ENCODE measurements at regions not wholly inside any gene's neighbourhood (a gene's known extent, or its start where the extent isn't known, plus 50 kb on each side); places are given as distances from the start of the nearest gene placed in this dataset.

- FAIRE-seq (no peak), ATAC-seq (no peak), DNase-seq (ENCODE audit: low read depth in 1 of 2, low spot score in 1 of 2) (no peak)
- Histone ChIP-seq H3K4me3 (no peak overlapping the region), H3K4me1 (peaks cover 12% of the 10 kb centered on the region; the same call in 1 of the 3 replicates), H3K4me2 (no peak overlapping the region), H3K27ac (no peak overlapping the region), H3K9me3 (0 out of 3 replicates have a peak, but pooled peaks cover 3% of the 10 kb centered on the region)
- ChIA-PET CTCF (interaction anchor here (1.7 to 1.8 kb wide), 2 partner anchors 27 to 52 kb away, joined by 4 read pairs; no protein-coding TSS in a partner anchor), POLR2A (no interaction called here)
- TF ChIP-seq ZFP36 (IDR thresholded peaks at IDR 0.05; ENCODE audit: borderline replicate concordance, partially characterized antibody): no peak
- no peak for TF ChIP-seq JUNB (IDR thresholded peaks at IDR 0.05)
- WGBS (ENCODE audit: missing lambda C conversion rate): 72% methylated on average over 4 of the region's 4 CpGs
Measured at GRCh38 chr3:160112996-160113395, 112.2 kb upstream of the C3orf80 start.

GRCh38 chr3:160114355-160114995 lies 110.7 kb upstream of the C3orf80 start:
- Histone ChIP-seq H3K4me2 (no peak overlapping the region), H3K4me1 (0 out of 3 replicates have a peak, but pooled peaks cover 9% of the 10 kb centered on the region), H3K9me3 (0 out of 3 replicates have a peak, but pooled peaks cover 3% of the 10 kb centered on the region), H3K27ac (peak overlapping the region in 1 of 2 experiments; percentile 17; a peak in 1 of 6 replicates), H3K4me3 (no peak overlapping the region)
- TF ChIP-seq SREBF2 (IDR thresholded peaks at IDR 0.05) (no peak), ZC3H11A (IDR thresholded peaks at IDR 0.05) (no peak), E2F6 (IDR thresholded peaks at IDR 0.05; ENCODE audit: borderline replicate concordance, low read depth) (no peak), USF2 (IDR thresholded peaks at IDR 0.05) (no peak), BHLHE40 (IDR thresholded peaks at IDR 0.05; ENCODE audit: low read depth, low read length) (no peak), RARB (CRISPR knock-in tag; IDR thresholded peaks at IDR 0.05) (no peak)
- ChIA-PET CTCF (interaction anchor here (0.8 to 1.3 kb wide), 2 partner anchors 10 to 298 kb away, joined by 3 to 4 read pairs; no protein-coding TSS in a partner anchor), POLR2A (no interaction called here)
- no peak for DNase-seq (ENCODE audit: low read depth in 1 of 2, low spot score in 1 of 2)
- 76% methylated on average over 8 of the region's 9 CpGs for WGBS (ENCODE audit: missing lambda C conversion rate)
- FAIRE-seq: peak; percentile 18
- ATAC-seq: no peak

- H3K4me3 ChIP-seq: no peak overlapping the region
- no peak for DNase-seq (ENCODE audit: low read depth in 1 of 2, low spot score in 1 of 2)
- no peak overlapping the region for H3K4me2 ChIP-seq
- 54% methylated on average over 2 of the region's 2 CpGs for WGBS (ENCODE audit: missing lambda C conversion rate)
- POLR2A ChIA-PET: no interaction called here
- no peak for TF ChIP-seq TP53 (CRISPR knock-in tag; IDR thresholded peaks at IDR 0.05)
- TF ChIP-seq POLR2A (IDR thresholded peaks at IDR 0.05; ENCODE audit: low read length): no peak
- no peak for TF ChIP-seq FOSL2 (IDR thresholded peaks at IDR 0.05)
- no peak for TF ChIP-seq FOSL2 (CRISPR knock-in tag; IDR thresholded peaks at IDR 0.05)
- TF ChIP-seq FOXS1 (CRISPR knock-in tag; IDR thresholded peaks at IDR 0.05): no peak
- TF ChIP-seq POLR2AphosphoS2 (conservative IDR thresholded peaks at IDR 0.05; ENCODE audit: low read length): no peak
- no peak for TF ChIP-seq PHF8 (IDR thresholded peaks at IDR 0.05; ENCODE audit: borderline replicate concordance, low read depth)
- no peak for TF ChIP-seq E2F6 (IDR thresholded peaks at IDR 0.05; ENCODE audit: borderline replicate concordance, low read depth)
- no peak for TF ChIP-seq ZNF302 (CRISPR knock-in tag; IDR thresholded peaks at IDR 0.05)
- TF ChIP-seq CBX8 (IDR thresholded peaks at IDR 0.05): no peak
- FAIRE-seq: no peak
- CTCF ChIA-PET: interaction anchor here (0.8 to 1.3 kb wide), 2 partner anchors 83 to 297 kb away, joined by 3 to 4 read pairs; no protein-coding TSS in a partner anchor
- H3K27ac ChIP-seq: peak overlapping the region in 1 of 2 experiments; percentile 17; a peak in 1 of 6 replicates
- 0 out of 3 replicates have a peak, but pooled peaks cover 3% of the 10 kb centered on the region for H3K9me3 ChIP-seq
- 0 out of 3 replicates have a peak, but pooled peaks cover 9% of the 10 kb centered on the region for H3K4me1 ChIP-seq
- no peak for ATAC-seq
Measured at GRCh38 chr3:160115387-160115786, 109.8 kb upstream of the C3orf80 start.

GRCh38 chr3:160124224-160124623 lies 101.0 kb upstream of the C3orf80 start:
- ATAC-seq: no peak
- Histone ChIP-seq H3K9me3 (no peaks in the 10 kb centered on the region), H3K4me1 (peaks cover 39% of the 10 kb centered on the region), H3K4me3 (no peak overlapping the region), H3K4me2 (no peak overlapping the region; the same call in 2 of the 3 replicates), H3K27ac (peak overlapping the region; percentile 76 to 86)
- no peak for FAIRE-seq
- ChIA-PET CTCF (no interaction called here), POLR2A (no interaction called here)
- DNase-seq (ENCODE audit: low read depth in 1 of 2, low spot score in 1 of 2): no peak
- TF ChIP-seq HOXB13 (CRISPR knock-in tag; IDR thresholded peaks at IDR 0.05; ENCODE audit: low read depth) (no peak), HOXA7 (CRISPR knock-in tag; IDR thresholded peaks at IDR 0.05) (no peak), POLR2AphosphoS2 (conservative IDR thresholded peaks at IDR 0.05; ENCODE audit: low read length) (no peak), BHLHE40 (IDR thresholded peaks at IDR 0.05; ENCODE audit: low read depth, low read length) (no peak), RNF2 (IDR thresholded peaks at IDR 0.05; ENCODE audit: borderline replicate concordance, low read depth) (no peak), NFE2L2 (conservative IDR thresholded peaks at IDR 0.05; ENCODE audit: low read length) (no peak), PBX3 (IDR thresholded peaks at IDR 0.05) (no peak), POLR2A (IDR thresholded peaks at IDR 0.05; ENCODE audit: low read length) (no peak), FOXS1 (CRISPR knock-in tag; IDR thresholded peaks at IDR 0.05) (no peak)
